ENCODE measurements at regions not wholly inside any gene's neighbourhood (a gene's known extent, or its start where the extent isn't known, plus 50 kb on each side); places are given as distances from the start of the nearest gene placed in this dataset.

DNA sequence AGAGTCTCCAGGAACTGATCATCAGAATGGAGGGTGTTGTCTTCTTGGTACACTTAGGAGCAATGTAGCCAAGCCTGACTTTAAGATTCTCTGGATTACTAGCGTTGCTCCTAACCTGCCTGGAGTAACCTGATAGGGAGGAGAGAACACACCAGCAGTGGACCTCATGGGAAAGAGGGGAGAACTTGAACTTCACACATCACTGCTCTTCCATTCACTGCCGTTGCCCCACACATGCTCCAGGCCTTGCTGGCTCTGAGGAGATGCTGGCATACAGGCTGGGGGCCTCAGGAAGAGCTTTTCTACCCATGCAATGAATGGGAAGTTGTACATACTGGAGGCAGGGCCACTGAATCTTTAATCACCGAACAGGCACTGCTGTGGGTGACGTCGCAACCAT is 60.3 kb upstream of the ADAMTS16 start:
- TF ChIP-seq REST (IDR thresholded peaks at IDR 0.05; ENCODE audit: unreplicated experiment) (no peak), POLR2AphosphoS5 (IDR thresholded peaks at IDR 0.05; ENCODE audit: low read depth) (no peak), CREB1 (CRISPR knock-in tag; IDR thresholded peaks at IDR 0.05; ENCODE audit: low read depth) (no peak), EZH2 (IDR thresholded peaks at IDR 0.05; ENCODE audit: low read depth, unreplicated experiment) (no peak), EZH2phosphoT487 (IDR thresholded peaks at IDR 0.05; ENCODE audit: unreplicated experiment) (no peak), JUNB (IDR thresholded peaks at IDR 0.05; ENCODE audit: unreplicated experiment) (no peak), ETS1 (IDR thresholded peaks at IDR 0.05) (no peak), STAT1 (IDR thresholded peaks at IDR 0.05; ENCODE audit: unreplicated experiment) (no peak)
- TF ChIP-seq, protein P1, sequence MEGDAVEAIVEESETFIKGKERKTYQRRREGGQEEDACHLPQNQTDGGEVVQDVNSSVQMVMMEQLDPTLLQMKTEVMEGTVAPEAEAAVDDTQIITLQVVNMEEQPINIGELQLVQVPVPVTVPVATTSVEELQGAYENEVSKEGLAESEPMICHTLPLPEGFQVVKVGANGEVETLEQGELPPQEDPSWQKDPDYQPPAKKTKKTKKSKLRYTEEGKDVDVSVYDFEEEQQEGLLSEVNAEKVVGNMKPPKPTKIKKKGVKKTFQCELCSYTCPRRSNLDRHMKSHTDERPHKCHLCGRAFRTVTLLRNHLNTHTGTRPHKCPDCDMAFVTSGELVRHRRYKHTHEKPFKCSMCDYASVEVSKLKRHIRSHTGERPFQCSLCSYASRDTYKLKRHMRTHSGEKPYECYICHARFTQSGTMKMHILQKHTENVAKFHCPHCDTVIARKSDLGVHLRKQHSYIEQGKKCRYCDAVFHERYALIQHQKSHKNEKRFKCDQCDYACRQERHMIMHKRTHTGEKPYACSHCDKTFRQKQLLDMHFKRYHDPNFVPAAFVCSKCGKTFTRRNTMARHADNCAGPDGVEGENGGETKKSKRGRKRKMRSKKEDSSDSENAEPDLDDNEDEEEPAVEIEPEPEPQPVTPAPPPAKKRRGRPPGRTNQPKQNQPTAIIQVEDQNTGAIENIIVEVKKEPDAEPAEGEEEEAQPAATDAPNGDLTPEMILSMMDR (conservative IDR thresholded peaks at IDR 0.05; ENCODE audit: low read depth in 2 of 2), result no peak

All from GM23338 (cell line).